CD4-positive, alpha-beta T cell treated with Interleukin-6 for 4 hours (primary cell): ENCODE measurements at regions not wholly inside any gene's neighbourhood (a gene's known extent, or its start where the extent isn't known, plus 50 kb on each side); places are given as distances from the start of the nearest gene placed in this dataset.
"Not testable (repeated sequence)": the region's sequence is repeated elsewhere in the genome, so short reads cannot be mapped to it uniquely, and the experiment has no call there.

Source experiments
- DNase-seq: peaks from one replicate; pipeline ENCODE4 v3.0.0-alpha.2; 2020; ENCODE audit warnings: mixed read lengths

GRCh38 chrX:115972717-115973116 is 197.8 kb upstream of the AGTR2 start:
- DNase-seq: no peak

GRCh38 chrX:115978068-115978467 is 192.5 kb upstream of the AGTR2 start:
- no peak for DNase-seq

DNA sequence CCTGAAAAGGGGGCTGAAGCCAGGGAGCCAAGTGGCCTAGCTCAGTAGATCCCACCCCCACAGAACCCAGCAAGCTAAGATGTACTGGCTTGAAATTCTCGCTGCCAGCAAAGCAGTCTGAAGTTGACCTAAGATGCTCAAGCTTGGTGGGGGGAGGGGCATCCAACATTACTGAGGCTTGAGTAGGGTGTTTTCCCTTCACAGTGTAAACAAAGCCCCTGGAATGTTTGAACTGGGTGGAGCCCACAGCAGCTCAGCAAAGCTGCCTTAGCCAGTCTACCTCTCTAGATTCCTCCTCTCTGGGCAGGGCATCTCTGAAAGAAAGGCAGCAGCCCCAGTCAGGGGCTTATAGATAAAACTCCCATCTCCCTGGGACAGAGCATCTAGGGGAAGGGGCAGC is 187.4 kb upstream of the AGTR2 start:
- not testable (repeated sequence) for DNase-seq

- DNase-seq: not testable (repeated sequence)
Observed at GRCh38 chrX:115987464-115987863, 183.1 kb upstream of the AGTR2 start.

DNA sequence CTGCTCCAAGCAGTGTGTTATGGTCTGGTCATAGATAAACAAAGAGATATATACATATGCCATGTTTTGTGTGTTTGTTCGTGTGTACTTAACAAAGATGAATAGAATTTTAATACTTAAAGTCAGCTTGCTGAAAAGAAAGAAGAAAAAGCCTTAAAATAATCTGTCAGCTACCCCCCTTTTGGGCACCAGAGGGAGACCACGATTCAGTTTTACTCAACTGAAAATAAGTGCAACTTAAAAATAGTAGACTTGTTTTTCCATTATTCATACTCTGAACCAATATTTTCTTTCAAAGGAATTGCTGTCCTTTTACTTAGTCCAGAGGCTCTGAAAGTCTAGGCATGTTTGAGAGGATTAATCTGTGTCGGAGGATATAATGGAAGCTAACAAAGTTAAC is 181.7 kb upstream of the AGTR2 start:
- DNase-seq: no peak

GRCh38 chrX:115989686-115990085 is 180.9 kb upstream of the AGTR2 start:
- DNase-seq: no peak

DNA sequence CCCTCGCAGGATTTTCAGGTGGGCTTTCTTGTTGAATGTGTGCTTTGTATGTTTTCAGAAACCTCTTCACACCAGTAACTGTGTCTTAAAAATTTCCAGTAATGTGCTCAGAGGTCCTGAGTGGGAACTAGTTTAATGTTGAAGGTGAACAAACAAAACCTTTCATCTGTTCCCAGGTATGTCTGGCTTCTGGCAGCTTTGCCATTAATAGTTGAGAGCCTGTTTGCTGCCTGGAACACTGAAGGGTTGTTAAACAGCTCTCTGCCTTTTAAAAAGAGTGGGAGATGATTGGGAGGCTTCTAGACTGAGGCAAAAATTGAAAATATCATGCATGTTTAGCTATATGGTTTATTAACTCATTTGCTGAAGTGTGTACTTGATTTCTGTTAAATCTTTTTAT is 161.2 kb upstream of the AGTR2 start:
- no peak for DNase-seq

GRCh38 chrX:116009861-116010710 is 160.5 kb upstream of the AGTR2 start:
- DNase-seq: no peak

GRCh38 chrX:116010939-116011338 is 159.6 kb upstream of the AGTR2 start:
- DNase-seq: no peak

- DNase-seq: no peak
Observed at GRCh38 chrX:116031331-116031730, 139.2 kb upstream of the AGTR2 start.
